ENCODE measurements at regions not wholly inside any gene's neighbourhood (a gene's known extent, or its start where the extent isn't known, plus 50 kb on each side); places are given as distances from the start of the nearest gene placed in this dataset.

GRCh38 chr17:52789829-52790228 is 631.3 kb upstream of the CA10 start:
- Histone ChIP-seq H3K36me3 (ENCODE audit: control insufficient read depth in 2 of 3, insufficient read depth in 3 of 3, low read length in 3 of 3) (no peaks in the 10 kb centered on the region), H3K27ac (ENCODE audit: low read depth in 2 of 2, low read length in 2 of 2) (no peak overlapping the region), H3K27me3 (ENCODE audit: control insufficient read depth, insufficient read depth, low read length) (no peaks in the 10 kb centered on the region), H3K9me3 (ENCODE audit: control insufficient read depth in 2 of 3, insufficient read depth in 1 of 3, low read length in 3 of 3) (no peaks in the 10 kb centered on the region), H3K4me1 (ENCODE audit: control insufficient read depth in 2 of 3, insufficient read depth in 2 of 3, low read depth in 1 of 3, low read length in 3 of 3) (no peaks in the 10 kb centered on the region), H3K9ac (ENCODE audit: low read length in 3 of 3) (no peak overlapping the region), H3K4me3 (ENCODE audit: low read length in 3 of 3) (no peak overlapping the region)
- intact Hi-C loops (cut with DNase I), result no loop called here
- DNase-seq, result no peak
- TF ChIP-seq CTCF (IDR thresholded peaks at IDR 0.05; ENCODE audit: borderline replicate concordance, extremely low read depth, insufficient read depth), result no peak
- no peak for FAIRE-seq

- intact Hi-C loops (cut with DNase I), result no loop called here
- TF ChIP-seq CTCF (IDR thresholded peaks at IDR 0.05; ENCODE audit: borderline replicate concordance, extremely low read depth, insufficient read depth), result no peak
- Histone ChIP-seq H3K36me3 (ENCODE audit: control insufficient read depth in 2 of 3, insufficient read depth in 3 of 3, low read length in 3 of 3) (no peaks in the 10 kb centered on the region), H3K27ac (ENCODE audit: low read depth in 2 of 2, low read length in 2 of 2) (no peak overlapping the region), H3K27me3 (ENCODE audit: control insufficient read depth, insufficient read depth, low read length) (no peaks in the 10 kb centered on the region), H3K4me1 (ENCODE audit: control insufficient read depth in 2 of 3, insufficient read depth in 2 of 3, low read depth in 1 of 3, low read length in 3 of 3) (no peaks in the 10 kb centered on the region), H3K4me3 (ENCODE audit: low read length in 3 of 3) (no peak overlapping the region), H3K9me3 (ENCODE audit: control insufficient read depth in 2 of 3, insufficient read depth in 1 of 3, low read length in 3 of 3) (no peaks in the 10 kb centered on the region), H3K9ac (ENCODE audit: low read length in 3 of 3) (no peak overlapping the region)
- no peak for FAIRE-seq
- no peak for DNase-seq
These were observed 617.7 kb upstream of the CA10 start for GRCh38 chr17:52776234-52776633.

- DNase-seq (no peak), FAIRE-seq (no peak)
- no peaks in the 10 kb centered on the region for H3K27me3 ChIP-seq (ENCODE audit: control insufficient read depth, insufficient read depth, low read length)
- no peaks in the 10 kb centered on the region for H3K36me3 ChIP-seq (ENCODE audit: control insufficient read depth in 2 of 3, insufficient read depth in 3 of 3, low read length in 3 of 3)
- TF ChIP-seq CTCF (IDR thresholded peaks at IDR 0.05; ENCODE audit: borderline replicate concordance, extremely low read depth, insufficient read depth), result no peak
- H3K9ac ChIP-seq (ENCODE audit: low read length in 3 of 3), result no peak overlapping the region
- no peak overlapping the region for H3K4me3 ChIP-seq (ENCODE audit: low read length in 3 of 3)
- H3K27ac ChIP-seq (ENCODE audit: low read depth in 2 of 2, low read length in 2 of 2), result no peak overlapping the region
- no peaks in the 10 kb centered on the region for H3K4me1 ChIP-seq (ENCODE audit: control insufficient read depth in 2 of 3, insufficient read depth in 2 of 3, low read depth in 1 of 3, low read length in 3 of 3)
- H3K9me3 ChIP-seq (ENCODE audit: control insufficient read depth in 2 of 3, insufficient read depth in 1 of 3, low read length in 3 of 3), result peaks cover 0 to 3% (median 0%) of the 10 kb centered on the region in 3 donors
- intact Hi-C loops (cut with DNase I), result no loop called here
These were observed 604.3 kb upstream of the CA10 start for GRCh38 chr17:52762794-52763167.

GRCh38 chr17:52762147-52762793 is 603.8 kb upstream of the CA10 start:
- H3K27ac ChIP-seq (ENCODE audit: low read depth in 2 of 2, low read length in 2 of 2), result no peak overlapping the region
- H3K4me1 ChIP-seq (ENCODE audit: control insufficient read depth in 2 of 3, insufficient read depth in 2 of 3, low read depth in 1 of 3, low read length in 3 of 3), result no peaks in the 10 kb centered on the region
- FAIRE-seq (no peak), DNase-seq (peak in 1 of 5 donors; percentile 2)
- no peak overlapping the region for H3K9ac ChIP-seq (ENCODE audit: low read length in 3 of 3)
- no peak overlapping the region for H3K4me3 ChIP-seq (ENCODE audit: low read length in 3 of 3)
- TF ChIP-seq CTCF (IDR thresholded peaks at IDR 0.05; ENCODE audit: borderline replicate concordance, extremely low read depth, insufficient read depth), result no peak
- intact Hi-C loops (cut with DNase I), result no loop called here
- H3K9me3 ChIP-seq (ENCODE audit: control insufficient read depth in 2 of 3, insufficient read depth in 1 of 3, low read length in 3 of 3), result peaks cover 0 to 3% (median 0%) of the 10 kb centered on the region in 3 donors
- H3K27me3 ChIP-seq (ENCODE audit: control insufficient read depth, insufficient read depth, low read length), result no peaks in the 10 kb centered on the region
- no peaks in the 10 kb centered on the region for H3K36me3 ChIP-seq (ENCODE audit: control insufficient read depth in 2 of 3, insufficient read depth in 3 of 3, low read length in 3 of 3)

Data from kidney (tissue), 13 donors.